Esophagus muscularis mucosa (tissue), 3 donors: ENCODE measurements at regions not wholly inside any gene's neighbourhood (a gene's known extent, or its start where the extent isn't known, plus 50 kb on each side); places are given as distances from the start of the nearest gene placed in this dataset.

ENCODE experiments used
- POLR2A ChIP-seq: fragments of 450-650 bp; IDR thresholded peaks from one replicate; pipeline ENCODE4 v1.6.1; 2017; ENCODE audit warnings: antibody characterized with exemption, moderate library complexity, mild to moderate bottlenecking, low read depth
- TF ChIP-seq, protein P1 (sequence below), 3 experiments: fragments of 200-600 bp in 2 of 3; fragments of 450-650 bp in 1 of 3; sonication (generic) in 2 of 3; IDR thresholded peaks; one replicate each; pipeline ENCODE4 v1.5.1; 2017 to 2019; ENCODE audit warnings: antibody characterized with exemption in 3 of 3, mild to moderate bottlenecking in 2 of 3, moderate library complexity in 1 of 3

DNA sequence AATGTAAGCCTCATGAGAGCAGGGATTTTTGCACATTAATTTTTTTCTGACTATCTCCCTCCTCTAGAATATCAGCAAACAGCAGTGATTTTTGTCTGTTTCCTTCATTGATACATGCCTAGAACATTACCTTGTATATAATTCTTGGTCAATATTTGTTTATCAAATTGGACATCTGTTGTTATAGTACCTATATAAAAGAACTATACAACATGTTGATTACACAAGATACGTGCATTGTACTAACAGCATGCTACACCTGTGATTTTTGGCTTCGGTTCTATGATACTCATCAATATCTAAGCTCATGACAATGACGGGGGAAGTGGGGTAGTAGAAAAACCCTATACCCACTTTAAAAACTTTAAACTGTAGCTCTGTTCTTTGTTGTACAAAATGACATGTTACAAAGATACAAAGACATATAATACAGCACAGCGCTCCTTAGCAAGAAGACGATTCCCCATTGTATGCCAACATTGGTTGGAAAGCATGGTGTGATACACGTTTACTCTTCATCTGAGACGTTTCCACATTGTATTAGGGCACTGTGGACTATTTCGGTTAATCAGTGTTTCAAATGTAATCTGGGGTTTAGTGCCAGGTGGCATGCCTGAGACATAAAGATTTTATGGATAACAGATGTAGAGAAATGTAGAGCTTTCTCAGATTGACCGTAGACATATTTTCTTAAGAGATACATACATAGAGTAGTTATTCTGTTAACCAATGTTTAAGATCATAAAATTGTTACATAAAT, 70.5 kb upstream of the FOXP2 start:
- TF ChIP-seq, protein P1, sequence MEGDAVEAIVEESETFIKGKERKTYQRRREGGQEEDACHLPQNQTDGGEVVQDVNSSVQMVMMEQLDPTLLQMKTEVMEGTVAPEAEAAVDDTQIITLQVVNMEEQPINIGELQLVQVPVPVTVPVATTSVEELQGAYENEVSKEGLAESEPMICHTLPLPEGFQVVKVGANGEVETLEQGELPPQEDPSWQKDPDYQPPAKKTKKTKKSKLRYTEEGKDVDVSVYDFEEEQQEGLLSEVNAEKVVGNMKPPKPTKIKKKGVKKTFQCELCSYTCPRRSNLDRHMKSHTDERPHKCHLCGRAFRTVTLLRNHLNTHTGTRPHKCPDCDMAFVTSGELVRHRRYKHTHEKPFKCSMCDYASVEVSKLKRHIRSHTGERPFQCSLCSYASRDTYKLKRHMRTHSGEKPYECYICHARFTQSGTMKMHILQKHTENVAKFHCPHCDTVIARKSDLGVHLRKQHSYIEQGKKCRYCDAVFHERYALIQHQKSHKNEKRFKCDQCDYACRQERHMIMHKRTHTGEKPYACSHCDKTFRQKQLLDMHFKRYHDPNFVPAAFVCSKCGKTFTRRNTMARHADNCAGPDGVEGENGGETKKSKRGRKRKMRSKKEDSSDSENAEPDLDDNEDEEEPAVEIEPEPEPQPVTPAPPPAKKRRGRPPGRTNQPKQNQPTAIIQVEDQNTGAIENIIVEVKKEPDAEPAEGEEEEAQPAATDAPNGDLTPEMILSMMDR (IDR thresholded peaks at IDR 0.05) = no peak
- no peak for TF ChIP-seq POLR2A
